Activated CD4-positive, CD25-positive, alpha-beta regulatory T cell treated with anti-CD3 and anti-CD28 coated beads, Interleukin-2, amount 50 U/mL, for 16 hours (primary cell): ENCODE measurements at regions not wholly inside any gene's neighbourhood (a gene's known extent, or its start where the extent isn't known, plus 50 kb on each side); places are given as distances from the start of the nearest gene placed in this dataset.

Experiments used
- DNase-seq: peaks from one replicate; pipeline ENCODE4 v3.0.0-alpha.2; 2020; ENCODE audit warnings: low read depth, low spot score

DNA sequence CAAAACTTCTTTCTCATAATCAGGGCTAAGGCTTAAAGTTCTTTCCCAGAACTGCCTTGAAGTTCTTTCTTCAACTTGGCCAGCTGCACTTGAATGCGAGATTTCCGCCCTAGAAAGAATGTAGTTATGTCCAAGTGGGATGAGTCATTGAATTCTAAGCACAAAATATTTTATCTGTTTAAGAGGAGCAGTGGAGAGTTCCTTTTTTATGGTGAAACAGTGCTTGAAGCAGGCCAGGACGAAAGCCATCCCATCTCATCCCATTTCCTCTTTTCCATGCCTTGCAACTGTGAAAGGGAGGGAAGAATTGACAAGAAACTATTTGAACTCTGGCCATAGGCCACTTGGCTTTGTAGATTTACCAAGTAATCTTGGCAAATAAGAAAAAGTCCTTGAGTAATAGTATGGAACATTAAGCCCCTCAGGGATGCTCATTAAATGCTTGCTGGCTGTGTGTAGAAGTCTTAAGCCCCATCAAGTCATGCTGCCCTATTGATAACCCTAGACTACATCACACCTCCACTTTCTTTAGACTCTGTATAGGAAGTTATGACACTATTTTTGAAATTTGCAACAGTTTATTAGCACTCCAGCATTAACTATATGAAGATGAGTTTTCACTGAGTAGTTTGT is 174.5 kb downstream of the KCTD12 start:
- no peak for DNase-seq

DNA sequence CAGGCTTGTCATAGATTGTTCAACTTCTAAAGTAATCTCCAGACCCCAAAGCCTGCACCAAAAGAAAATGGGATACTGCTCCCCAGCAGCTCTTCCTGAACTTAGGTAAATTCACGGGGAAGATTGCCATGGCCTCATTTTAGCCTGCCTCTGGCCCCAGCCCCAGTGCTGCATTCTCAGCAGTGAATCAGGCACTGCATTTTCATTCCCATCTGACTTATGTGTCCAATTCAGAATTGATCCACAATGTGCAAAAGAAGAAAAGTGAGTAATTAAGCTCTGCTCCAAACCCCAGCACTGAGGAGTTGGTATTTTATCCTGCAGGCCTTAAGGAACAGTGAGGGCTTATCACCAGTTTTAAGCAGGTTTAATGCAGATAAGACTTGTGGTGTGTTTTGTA is 176.4 kb downstream of the KCTD12 start:
- DNase-seq: no peak

DNA sequence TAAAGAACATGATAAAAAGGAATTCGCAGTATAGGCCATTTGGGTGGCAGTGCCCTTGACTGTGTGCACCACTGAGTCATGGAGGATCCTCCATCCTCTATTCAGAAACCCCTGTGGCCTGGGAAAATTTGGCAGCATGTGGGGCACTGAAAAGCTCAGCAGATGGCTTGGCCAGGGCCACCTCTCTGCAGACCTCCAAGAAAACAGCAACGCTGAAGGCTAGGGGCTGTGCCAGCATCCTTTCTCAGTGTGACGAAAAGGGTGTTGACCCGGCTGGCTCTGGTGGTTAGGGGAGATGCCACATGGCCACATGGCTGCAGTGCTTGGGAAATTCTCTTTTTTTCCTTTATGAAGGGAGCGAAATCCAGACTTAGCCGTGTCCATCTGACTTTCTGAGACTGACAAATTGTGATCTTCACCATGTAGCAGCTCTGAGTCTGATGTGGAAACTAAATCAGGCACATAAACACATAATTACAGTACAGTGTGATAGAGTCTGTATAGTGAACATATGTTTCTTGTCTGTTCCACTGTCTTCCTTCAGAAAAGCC is 178.0 kb downstream of the KCTD12 start:
- no peak for DNase-seq

DNA sequence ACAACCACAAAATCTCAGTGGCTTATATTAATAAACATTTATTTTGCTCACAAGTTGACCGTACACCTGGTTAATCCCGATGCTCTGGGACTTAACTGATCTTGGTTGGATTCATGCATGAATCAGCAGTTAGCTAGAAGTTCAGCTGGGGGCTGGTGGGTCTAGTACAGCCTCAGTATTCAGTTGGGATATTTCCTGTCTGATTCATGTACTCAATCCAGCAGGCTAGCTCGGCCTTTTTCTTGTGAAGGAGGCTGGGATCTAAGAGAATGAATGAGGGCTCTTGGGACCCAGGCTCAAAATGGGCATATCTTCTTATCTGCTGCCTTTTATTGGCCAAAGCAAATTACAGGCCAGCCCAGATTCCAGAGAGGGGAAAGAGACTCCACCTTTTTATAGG is 178.8 kb downstream of the KCTD12 start:
- DNase-seq: no peak

DNA sequence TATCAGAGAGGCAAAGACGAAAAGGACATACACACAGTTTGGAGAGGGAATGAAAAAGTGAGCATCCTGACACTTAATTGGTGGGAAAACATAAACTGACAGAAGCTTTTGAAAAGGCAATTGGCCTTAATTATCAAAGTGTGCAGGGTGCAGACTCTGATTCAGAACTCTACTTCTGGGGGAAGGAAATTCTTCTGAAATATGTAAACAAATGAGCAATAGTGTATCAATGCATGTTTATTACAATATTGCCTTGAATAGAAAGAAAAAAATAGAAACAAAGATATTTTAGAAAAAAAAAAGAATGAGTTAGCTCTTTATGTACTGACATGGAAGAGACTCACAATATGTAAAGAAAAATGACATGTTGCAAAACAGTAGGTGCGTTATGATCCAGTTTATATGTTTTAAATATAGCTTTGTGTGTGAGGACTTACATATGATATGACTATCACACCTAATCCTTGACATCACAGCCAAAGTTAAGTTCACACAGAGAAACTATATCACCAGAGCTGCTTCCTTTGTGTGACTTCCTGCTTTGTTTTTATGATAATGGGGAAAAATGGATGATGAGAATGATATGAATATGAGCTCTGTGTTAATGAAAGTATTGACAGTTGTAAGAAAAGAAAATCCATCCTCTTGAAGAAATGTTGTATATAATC is 182.4 kb downstream of the KCTD12 start:
- DNase-seq: no peak

DNA sequence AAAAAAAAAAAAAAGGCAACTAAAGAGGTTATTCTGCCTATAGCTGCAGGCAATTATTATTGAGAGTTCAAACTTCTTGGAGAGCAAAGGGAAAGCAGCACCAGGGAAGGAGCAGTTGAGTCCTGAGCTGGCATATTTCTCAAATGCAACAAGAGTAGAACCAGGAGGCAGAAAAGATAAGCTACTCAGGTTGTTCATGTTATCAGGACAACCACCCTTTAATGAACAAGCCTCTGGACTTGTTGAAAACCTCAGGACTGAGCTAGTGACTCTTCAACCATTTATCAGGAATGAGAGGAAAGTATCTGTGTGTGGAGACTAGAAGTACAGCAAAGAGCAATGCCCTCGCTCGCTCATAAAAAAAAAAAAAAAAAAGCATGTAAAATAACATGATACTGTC is 183.0 kb downstream of the KCTD12 start:
- no peak for DNase-seq

DNA sequence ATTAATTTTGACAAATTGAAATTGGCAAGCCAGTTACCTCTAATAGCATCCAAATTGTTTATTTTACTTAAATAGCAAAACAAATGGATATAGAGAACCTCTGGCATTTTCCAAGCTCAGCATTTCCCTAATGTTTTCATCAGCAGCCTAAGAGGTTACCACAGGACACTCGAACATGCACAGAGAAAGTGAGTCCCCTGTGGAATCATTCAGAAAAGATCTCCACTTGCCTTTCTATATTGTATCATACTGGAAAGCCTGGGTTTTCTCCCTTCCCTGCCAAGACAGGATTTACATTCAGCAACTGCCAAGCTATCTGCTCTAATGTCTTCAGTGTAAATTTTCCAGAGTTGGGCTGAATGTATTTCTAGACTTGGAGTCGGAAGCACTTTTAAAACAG is 188.9 kb downstream of the KCTD12 start:
- DNase-seq: no peak

DNA sequence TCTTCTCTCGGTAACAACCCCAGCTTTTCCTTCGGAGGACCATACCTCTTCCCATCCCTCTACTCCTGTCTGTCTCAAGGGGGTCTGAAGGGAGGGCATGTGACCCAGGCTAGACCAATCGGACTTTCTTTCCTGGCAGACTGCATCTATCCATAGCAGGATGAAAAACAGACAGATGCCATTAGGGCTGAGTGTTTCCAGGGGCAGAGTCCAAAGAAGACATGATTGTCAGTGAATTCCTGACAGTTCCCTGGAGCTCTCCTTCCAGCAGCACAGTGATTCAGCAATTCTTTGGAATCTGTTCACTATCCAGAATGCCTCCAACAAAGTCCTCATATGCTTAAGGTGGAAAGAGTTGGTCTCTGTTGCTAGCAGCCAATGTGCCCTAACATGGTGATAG is 189.8 kb downstream of the KCTD12 start:
- DNase-seq: no peak

DNA sequence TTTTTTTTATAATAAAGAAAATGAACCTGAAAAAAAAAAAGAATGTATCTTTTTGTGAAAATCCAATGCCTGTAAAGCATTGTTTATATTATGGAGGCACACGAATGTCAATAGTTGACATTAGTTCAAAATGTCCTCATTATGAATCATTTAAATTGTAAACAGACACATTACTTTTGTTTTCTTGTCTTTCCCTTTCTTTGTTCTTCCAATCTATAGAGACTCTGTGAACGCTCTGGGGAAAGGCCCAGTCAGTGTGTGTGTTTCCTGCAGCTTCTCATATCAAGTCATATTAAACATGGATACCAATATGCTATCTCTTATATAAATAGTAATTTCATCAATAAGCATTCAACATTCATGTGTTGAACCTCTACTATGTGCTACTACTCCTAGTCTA is 193.1 kb downstream of the KCTD12 start:
- DNase-seq: no peak

DNA sequence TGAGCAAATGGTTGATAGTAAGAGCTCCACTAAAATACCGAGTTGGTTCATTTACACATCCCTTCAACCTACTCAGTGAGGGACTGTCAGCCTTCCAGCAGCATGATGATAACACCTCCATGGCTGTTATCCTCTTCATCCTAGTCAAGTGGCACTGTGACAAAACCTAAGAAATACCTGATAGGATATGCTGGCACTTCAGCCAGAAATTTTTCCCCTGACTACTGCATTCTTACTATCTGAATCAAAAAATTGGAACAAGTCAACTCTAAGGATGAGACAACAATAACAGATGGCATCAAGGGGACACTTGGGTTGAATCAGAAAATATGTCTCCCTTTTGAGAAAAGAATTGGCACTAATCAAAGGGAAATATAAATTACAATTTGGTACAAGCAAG is 193.9 kb downstream of the KCTD12 start:
- DNase-seq: no peak

DNA sequence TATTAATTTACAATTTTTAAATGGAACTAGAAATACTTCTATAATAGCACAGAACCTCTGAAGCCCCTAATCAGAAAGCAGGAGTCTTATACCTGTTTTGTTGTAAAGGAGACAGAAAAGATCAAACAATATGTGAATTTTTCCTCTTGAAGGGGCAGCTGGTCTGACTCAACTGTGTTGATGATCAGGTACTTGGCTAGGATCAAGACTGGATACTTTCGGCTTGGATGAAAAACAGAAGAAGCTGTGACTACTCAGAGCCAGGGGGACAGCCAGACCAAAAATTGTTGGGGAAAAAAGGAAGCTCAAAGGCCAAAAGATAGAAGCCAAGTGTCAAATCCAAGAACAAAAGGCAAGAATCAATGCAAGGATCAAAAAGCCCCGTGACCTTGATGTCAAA is 195.6 kb downstream of the KCTD12 start:
- DNase-seq: no peak

DNA sequence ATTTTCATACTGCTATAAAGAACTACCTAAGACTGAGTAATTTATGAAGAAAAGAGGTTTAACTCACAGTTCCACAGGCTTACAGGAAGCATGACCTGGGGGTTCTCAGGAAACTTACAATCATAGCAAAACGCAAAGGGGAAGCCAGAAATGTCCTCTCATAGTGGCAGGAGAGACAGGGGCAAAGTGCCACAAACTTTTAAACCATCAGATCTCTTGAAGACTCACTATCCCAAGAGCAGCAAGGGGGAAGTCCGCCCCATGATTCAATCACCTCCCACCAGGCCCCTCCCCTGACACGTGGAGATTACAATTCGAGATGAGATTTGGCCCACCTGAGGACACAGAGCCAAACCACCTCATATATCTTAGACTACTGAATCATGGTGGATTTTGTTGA is 198.7 kb downstream of the KCTD12 start:
- no peak for DNase-seq

DNA sequence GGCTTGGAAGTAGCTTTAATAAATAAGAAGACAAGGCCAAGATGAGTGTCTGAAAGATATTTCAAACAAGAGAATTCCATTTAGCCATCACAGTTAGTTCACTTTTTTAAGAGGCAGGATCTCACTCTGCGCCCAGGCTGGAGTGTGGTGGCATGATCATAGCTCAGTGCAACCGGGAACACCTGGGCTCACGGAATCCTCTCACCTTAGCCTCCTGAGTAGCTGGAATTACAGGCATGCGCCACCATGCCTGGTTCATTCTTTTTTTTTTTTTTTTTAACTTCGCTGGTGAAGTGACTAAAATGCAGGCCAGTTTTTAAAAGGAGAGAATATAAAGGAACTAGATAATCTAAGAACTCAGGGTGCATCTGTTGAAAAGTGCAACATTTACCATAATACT is 200.3 kb downstream of the KCTD12 start:
- no peak for DNase-seq

DNA sequence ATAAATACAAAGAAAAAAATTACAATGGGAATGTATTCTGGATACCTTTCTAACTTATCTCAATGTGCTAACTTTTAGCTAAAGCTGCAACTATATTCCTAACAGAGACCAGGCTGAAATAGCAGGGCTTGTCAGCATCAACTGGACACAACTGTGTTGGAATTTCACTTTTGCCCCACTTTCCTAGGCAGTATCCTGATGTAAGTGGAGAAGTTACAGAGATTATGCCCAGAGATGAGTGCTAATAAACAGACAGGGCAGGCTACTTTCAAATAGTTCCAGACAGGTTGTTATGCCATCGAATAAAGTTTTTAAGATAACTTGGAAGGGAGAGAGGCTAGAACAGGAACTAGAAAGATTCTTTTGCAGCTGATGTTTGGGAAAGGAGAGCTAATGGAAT is 201.9 kb downstream of the KCTD12 start:
- no peak for DNase-seq

DNA sequence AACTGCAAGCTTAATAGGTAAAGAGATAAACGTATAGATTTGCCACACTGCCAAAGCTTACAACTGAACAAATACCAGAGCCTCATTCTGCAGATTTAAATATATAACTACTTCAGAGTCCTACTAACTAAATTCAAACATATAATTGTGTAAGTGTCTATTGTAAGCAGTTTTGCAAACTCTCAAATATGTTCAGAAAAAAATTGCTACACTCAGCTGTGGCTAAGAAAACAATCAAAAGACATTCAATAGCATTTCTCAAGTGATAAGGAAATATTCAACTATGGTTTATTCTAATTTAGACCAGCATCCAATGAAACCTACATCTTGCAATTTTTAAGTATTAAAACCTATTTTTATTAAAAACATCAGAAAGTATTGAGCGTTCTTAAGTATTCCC is 202.4 kb downstream of the KCTD12 start:
- DNase-seq: no peak

DNA sequence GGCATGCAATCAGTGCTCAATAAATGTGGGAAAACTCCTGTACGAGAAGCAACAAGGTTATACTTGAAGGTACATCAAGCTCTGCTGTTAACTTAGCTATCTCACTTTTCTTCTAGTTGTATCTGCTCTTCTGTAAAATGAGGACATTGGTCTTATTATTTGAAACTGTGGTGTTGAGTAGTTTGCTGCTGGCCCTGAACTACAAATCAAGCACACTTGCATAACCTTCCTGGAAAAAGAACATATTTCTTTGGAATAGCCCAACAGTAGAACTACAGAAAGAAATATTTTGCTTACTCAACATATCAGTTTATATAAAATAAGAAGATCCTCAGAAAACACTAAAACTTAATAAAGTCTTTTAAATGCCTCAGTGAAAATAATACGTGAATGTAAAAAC is 203.0 kb downstream of the KCTD12 start:
- DNase-seq: no peak

DNA sequence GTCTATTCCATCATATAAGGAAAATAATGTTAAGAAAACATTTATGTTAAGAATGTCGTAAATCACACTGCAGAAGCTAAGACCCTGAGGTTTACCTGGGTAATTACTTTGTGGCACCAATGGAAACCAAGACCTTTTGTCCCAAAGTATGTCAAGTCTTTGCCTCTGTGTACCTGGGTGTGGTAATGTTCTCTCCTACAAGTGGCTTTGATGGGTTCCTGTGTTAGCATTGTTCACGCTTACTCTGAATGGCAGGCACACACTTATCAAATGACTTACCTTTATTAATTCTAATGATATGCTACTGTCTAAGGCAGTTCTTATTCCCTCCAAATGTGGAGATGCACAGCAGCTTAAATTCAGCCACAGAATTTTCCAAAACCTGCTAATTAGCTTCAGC is 206.1 kb downstream of the KCTD12 start:
- DNase-seq: no peak

DNA sequence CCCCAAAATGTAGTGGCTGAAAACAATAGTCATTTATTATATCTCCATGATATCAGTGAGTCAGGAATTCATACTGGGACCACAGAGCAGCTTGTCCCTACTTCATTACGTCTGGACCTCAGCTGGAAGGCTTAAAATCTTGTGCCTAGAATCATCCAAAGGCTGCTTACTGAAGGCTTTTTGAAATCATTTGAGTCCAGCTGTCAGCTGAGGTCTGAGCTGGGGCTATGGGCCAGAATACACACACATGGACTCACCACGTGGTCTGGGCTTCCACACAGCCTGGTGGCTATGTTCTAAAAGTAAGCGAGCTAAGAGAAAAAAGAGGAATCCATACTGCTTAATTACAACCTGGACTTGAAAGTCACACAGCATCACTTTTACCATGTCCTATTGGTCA is 209.2 kb downstream of the KCTD12 start:
- DNase-seq: no peak

DNA sequence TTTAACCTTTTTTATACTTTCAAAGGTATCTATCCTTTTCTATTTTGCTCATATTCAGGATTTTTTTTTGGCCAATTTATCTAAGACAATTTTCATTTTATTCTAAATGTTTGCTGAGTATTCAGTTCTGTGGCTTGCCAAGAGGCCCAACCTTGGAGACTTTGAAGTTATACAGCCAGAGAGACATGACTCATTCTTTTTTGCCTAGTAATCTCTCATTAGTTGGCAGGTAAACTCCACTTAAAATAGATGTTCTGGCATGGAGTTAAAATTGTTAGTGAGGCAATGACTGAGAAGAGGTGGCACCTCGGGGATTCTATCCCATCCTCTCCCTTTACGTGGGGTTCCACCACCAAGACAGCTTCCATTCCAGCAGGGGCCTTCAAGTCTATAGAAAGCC is 213.8 kb downstream of the KCTD12 start:
- DNase-seq: no peak

DNA sequence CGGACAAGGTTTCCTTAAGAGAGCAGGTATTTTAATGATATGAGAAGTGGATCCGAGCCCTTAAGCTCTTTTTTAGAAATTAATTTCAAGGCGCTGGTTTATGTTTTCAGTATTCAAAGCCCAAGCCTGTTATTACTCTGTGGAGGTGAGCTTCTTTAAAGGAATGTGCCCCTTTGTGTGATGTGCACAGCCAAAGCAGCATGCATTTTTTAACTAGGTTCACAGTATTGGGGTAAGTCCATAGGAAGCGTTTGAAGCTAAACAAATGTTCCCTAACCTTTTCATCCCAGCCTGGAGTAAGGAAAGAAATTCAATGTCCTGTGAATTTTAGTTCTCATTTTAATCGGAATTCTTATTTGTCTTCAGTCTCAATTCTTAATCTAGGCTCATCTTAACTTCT is 217.5 kb downstream of the KCTD12 start:
- no peak for DNase-seq

DNA sequence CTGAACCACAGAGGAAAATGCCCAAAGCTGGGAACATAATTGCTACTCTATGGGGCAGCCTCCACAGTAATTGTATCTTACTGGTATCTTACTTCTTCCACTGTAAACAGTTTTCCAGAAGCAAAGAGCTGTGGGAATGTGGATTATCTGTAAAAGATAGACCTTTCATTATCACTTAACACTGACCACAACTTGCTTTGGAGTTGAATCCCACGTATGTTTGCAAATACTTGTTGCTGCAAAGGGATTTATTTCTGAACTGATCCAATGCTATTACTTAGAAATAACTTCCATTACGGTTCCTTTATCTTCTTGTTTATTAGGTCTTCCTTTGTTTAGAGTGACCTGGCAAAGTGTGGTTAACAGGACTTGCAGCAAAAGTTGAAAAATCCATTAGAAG is 218.1 kb downstream of the KCTD12 start:
- no peak for DNase-seq

DNA sequence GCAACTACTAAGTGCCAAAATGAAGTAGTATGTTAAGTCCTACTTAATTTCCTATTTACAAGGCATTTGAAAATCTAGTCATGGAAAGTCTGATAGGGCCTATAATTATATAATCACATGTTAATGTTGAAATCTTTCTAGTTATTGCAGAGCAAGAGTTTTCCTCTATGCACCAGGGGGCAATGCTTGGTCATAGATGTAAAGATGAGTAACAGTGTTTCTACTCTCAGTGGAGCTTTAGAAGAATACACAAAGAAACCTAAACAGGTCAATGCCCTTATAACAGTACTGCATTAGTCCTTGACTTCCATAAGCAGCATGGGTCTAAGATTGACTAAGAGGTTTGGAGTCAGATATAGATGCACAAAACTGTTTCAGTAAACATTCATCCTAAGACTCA is 218.7 kb downstream of the KCTD12 start:
- no peak for DNase-seq

DNA sequence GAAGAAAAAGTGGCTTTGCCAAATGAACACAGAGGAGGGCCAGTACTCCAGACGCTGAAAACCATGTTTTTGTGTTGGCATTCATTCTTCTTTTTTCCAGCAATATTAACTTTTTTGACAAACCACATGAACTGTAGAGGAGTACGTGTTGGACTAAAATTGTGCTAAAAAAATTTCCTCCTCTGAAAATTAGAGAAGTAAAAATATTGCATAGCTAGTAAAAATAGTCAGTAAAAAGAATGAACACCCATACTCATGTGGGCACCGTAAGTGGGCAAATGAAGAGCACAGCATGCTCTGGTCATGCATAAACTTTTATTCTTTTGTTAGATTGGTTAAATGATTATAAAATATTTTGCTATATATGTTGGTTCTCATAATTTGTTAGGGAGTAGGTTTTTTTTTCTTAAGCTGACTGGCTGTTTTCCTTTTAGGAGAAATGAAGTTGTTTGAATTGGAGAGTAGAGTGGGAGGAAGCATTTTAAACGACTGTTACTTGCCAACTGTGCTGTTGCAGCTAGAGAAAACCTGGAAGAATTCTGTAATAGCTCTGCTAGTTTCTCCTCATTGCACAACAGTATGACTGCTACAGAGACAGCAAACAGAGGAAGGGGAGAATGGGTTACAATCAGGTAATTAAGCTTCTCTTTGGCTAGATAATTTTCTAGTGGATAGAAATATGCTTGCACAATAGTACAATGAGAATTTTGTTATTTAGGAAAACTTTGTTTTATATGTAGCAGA is 222.4 kb downstream of the KCTD12 start:
- DNase-seq: no peak
